HepG2 (cell line): ENCODE measurements at regions not wholly inside any gene's neighbourhood (a gene's known extent, or its start where the extent isn't known, plus 50 kb on each side); places are given as distances from the start of the nearest gene placed in this dataset.

ENCODE experiments used
- EEA1 ChIP-seq: sonication (generic); formaldehyde crosslinking; IDR thresholded peaks from 2 replicates; pipeline ENCODE4 v1.5.1; 2020; ENCODE audit warnings: mild to moderate bottlenecking, missing genetic modification reagents, borderline replicate concordance
- ELF4 ChIP-seq: sonication (generic); formaldehyde crosslinking; IDR thresholded peaks from 2 replicates; pipeline ENCODE4 v1.5.0; 2020; ENCODE audit warnings: missing genetic modification reagents, mild to moderate bottlenecking, moderate library complexity, borderline replicate concordance
- HBP1 ChIP-seq: IDR thresholded peaks from 2 replicates; pipeline ENCODE4 v1.6.1; 2016; ENCODE audit warnings: low read depth, control low read depth
- JUND ChIP-seq: sonication (generic); formaldehyde crosslinking; IDR thresholded peaks from 2 replicates; pipeline ENCODE4 v1.8.0; 2022; ENCODE audit warnings: mild to moderate bottlenecking, missing genetic modification reagents
- KLF6 ChIP-seq: IDR thresholded peaks from 2 replicates; pipeline ENCODE4 v1.8.0; 2016; ENCODE audit warnings: missing biosample characterization, missing genetic modification reagents
- POLR2A ChIP-seq, 2 experiments: IDR thresholded peaks; 2 replicates each; pipeline ENCODE4 v1.6.1; 2011; ENCODE audit warnings: low read depth in 2 of 2, low read length in 2 of 2, mild to moderate bottlenecking in 1 of 2, moderate library complexity in 1 of 2; ENCODE audit not compliant: insufficient read depth in 1 of 2
- POLR2AphosphoS5 ChIP-seq: IDR thresholded peaks from 2 replicates; pipeline ENCODE4 v1.6.1; 2012; ENCODE audit warnings: low read depth, low read length
- ZMAT3 ChIP-seq: sonication (generic); formaldehyde crosslinking; conservative IDR thresholded peaks from 2 replicates; pipeline ENCODE4 v1.7.0; 2021; ENCODE audit warnings: missing genetic modification reagents
- ZNF383 ChIP-seq: sonication (generic); formaldehyde crosslinking; IDR thresholded peaks from 2 replicates; pipeline ENCODE4 v1.4.0; 2020; ENCODE audit warnings: missing genetic modification reagents, mild to moderate bottlenecking, borderline replicate concordance
- ZNF704 ChIP-seq: sonication (generic); formaldehyde crosslinking; IDR thresholded peaks from 2 replicates; pipeline ENCODE4 v1.8.1; 2023; ENCODE audit warnings: mild to moderate bottlenecking, inconsistent platforms, moderate library complexity, missing genetic modification reagents, borderline replicate concordance
- ZNF724P ChIP-seq: sonication (generic); formaldehyde crosslinking; IDR thresholded peaks from 2 replicates; pipeline ENCODE4 v1.8.0; 2022; ENCODE audit warnings: missing genetic modification reagents, borderline replicate concordance
- ZZZ3 ChIP-seq: sonication (generic); formaldehyde crosslinking; IDR thresholded peaks from 2 replicates; pipeline ENCODE4 v1.4.0; 2020; ENCODE audit warnings: missing genetic modification reagents, mild to moderate bottlenecking, borderline replicate concordance
- TF ChIP-seq, protein P1 (sequence below): sonication (generic); formaldehyde crosslinking; IDR thresholded peaks from 2 replicates; pipeline ENCODE4 v1.8.0; 2022; ENCODE audit warnings: mild to moderate bottlenecking, missing genetic modification reagents

DNA sequence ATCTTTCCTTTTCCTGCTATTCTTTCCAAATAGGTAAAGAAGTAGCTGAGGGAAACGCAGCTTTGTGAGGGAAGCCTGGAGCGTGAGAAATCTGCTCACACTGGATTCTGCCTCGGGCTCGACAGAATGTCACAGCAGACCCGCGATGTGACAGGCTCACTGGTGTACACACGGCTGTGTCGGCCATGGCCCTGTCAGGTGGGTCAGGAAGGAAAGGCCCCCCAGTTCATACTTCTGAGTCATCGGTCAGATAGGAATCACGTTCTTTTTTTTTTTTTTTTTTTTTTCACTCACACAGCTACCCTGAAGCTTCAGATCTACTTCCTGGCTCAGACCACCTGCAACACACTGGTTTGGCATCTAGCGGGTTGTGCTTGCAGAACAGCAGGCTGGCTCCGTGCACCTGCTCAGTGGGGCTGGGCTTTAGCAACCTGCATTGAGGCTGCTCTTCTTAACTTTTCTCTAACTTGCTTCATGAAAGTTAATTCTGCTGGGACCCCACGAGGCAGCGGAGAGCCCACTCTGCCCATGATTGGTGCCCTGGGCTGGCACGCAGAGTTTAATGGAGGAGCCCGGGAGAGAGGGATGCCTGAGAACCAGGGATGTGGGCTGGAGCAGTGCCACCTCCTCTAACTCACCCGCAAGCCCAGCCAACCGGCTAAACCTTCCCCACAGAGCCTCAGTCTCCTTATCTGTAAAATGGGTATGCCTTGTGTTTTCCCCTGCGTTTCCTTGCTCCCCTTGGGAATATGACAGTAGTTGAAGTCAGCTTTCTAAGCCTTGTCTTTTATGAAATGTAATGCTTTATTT lies 61.5 kb upstream of the FNDC1 start:
- TF ChIP-seq ZZZ3 (CRISPR knock-in tag) (no peak), ZNF383 (CRISPR knock-in tag) (no peak), ZMAT3 (CRISPR knock-in tag) (no peak), ZNF704 (CRISPR knock-in tag) (no peak), JUND (CRISPR knock-in tag) (no peak), KLF6 (CRISPR knock-in tag) (no peak), EEA1 (CRISPR knock-in tag) (no peak), POLR2AphosphoS5 (no peak), ZNF724P (CRISPR knock-in tag) (no peak), ELF4 (CRISPR knock-in tag) (no peak), POLR2A (IDR thresholded peaks at IDR 0.05; ENCODE audit: insufficient read depth in 1 of 2, low read depth in 2 of 2, low read length in 2 of 2) (no peak), HBP1 (CRISPR knock-in tag) (no peak)
- TF ChIP-seq, protein P1, sequence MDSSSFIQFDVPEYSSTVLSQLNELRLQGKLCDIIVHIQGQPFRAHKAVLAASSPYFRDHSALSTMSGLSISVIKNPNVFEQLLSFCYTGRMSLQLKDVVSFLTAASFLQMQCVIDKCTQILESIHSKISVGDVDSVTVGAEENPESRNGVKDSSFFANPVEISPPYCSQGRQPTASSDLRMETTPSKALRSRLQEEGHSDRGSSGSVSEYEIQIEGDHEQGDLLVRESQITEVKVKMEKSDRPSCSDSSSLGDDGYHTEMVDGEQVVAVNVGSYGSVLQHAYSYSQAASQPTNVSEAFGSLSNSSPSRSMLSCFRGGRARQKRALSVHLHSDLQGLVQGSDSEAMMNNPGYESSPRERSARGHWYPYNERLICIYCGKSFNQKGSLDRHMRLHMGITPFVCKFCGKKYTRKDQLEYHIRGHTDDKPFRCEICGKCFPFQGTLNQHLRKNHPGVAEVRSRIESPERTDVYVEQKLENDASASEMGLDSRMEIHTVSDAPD (CRISPR knock-in tag): no peak
